Panc1 (cell line): ENCODE measurements at regions not wholly inside any gene's neighbourhood (a gene's known extent, or its start where the extent isn't known, plus 50 kb on each side); places are given as distances from the start of the nearest gene placed in this dataset.

Experiments
- CTCF ChIP-seq: fragments of 450-650 bp; IDR thresholded peaks from 2 replicates; pipeline ENCODE4 v1.5.1; 2017; ENCODE audit warnings: mild to moderate bottlenecking
- POLR2AphosphoS5 ChIP-seq: IDR thresholded peaks from 2 replicates; pipeline ENCODE4 v1.6.1; 2012; ENCODE audit warnings: mild to moderate bottlenecking, low read depth, low read length, moderate library complexity
- REST ChIP-seq, 2 experiments: IDR thresholded peaks; 2 replicates each; pipeline ENCODE4 v1.6.1; 2011 to 2012; ENCODE audit warnings: low read depth in 2 of 2, control low read depth in 1 of 2, low read length in 1 of 2, mild to moderate bottlenecking in 1 of 2, moderate library complexity in 1 of 2; ENCODE audit not compliant: insufficient read depth in 1 of 2
- SIN3A ChIP-seq: IDR thresholded peaks from 2 replicates; pipeline ENCODE4 v1.6.1; 2012; ENCODE audit warnings: low read depth, mild to moderate bottlenecking, low read length, moderate library complexity, borderline replicate concordance; ENCODE audit not compliant: insufficient read depth

- TF ChIP-seq POLR2AphosphoS5 = no peak
- no peak for TF ChIP-seq CTCF
- no peak for TF ChIP-seq SIN3A
- TF ChIP-seq REST (IDR thresholded peaks at IDR 0.05; ENCODE audit: insufficient read depth in 1 of 2, low read depth in 2 of 2, low read length in 1 of 2) = no peak
Measured at GRCh38 chr6:118401325-118401975, 146.6 kb upstream of the PLN start.
